Limb (tissue), 2 donors: ENCODE measurements at regions not wholly inside any gene's neighbourhood (a gene's known extent, or its start where the extent isn't known, plus 50 kb on each side); places are given as distances from the start of the nearest gene placed in this dataset.

Experiments used
- DNase-seq, 2 donors: peaks; one replicate each; pipeline ENCODE4 v3.0.0-alpha.2; 2016; ENCODE audit errors: extremely low spot score in 2 of 2

DNA sequence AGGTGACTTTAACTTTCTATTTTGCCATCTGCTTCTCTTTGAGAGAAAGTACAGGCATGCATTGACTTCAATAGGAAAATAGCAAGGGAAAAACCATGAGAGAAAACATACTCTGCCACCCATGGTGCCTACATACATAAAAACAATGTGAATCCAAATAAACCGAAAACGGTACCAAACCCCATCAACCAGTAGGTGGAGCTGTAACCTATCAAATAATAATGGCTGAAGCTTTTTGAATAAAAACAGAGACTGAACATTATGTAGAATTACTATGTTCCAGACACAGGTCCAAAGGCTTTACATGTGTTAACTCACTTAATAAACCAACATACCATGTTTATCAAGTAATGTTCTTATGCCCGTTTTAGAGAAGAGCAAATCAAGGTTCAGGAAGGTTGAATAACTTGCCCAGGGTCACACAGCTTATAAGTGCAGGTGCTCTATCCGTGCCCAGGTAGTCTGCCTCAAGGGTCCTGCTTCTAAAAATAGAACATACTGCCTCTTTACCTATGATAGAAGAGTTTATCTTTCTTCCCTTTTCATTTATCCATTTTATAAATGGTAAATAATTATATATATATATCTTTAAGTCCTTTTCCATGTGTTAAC lies 293.9 kb upstream of the SYT4 start:
- DNase-seq, result peak; percentile 36 to 80

- DNase-seq, result no peak
These were observed 294.9 kb upstream of the SYT4 start for GRCh38 chr18:43572163-43572562.

DNA sequence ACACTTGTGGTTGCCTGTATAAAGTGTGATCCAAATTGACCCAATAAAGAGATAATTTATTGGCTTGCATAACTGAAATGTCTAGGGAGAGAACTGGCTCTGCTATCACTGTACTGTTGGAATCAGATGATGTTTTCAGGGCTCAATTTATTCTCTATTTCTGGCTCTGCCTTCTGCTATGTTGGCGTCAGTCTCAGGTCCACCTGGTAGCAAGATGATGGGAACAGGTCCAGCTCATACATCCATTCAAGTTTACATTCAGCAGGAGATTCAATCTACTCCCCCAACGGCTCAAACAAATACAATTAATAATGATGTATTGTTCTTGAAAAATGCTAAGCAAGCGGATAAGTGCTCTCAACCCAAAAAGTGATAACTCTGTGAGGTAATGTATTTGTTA lies 297.7 kb upstream of the SYT4 start:
- no peak for DNase-seq

DNA sequence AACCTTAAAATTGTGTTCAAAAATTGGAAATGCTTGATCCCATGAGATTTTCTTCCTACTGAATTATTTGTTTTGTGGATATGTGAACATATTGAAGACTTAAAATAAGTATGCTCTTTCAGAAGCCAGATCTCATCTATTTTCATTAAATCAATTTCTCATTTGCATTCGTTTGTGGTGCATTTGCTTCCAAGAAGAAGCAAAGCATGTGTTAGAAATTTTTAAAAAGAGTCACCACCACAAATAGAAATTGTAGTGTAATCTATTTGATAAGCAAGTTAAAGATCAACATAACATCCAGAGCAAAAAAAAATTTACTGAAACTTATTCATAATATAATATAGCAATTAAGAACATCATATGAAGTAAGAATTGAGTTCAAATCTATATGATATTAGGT lies 300.9 kb upstream of the SYT4 start:
- DNase-seq, result no peak

GRCh38 chr18:43578706-43579105 lies 301.4 kb upstream of the SYT4 start:
- DNase-seq, result no peak

DNA sequence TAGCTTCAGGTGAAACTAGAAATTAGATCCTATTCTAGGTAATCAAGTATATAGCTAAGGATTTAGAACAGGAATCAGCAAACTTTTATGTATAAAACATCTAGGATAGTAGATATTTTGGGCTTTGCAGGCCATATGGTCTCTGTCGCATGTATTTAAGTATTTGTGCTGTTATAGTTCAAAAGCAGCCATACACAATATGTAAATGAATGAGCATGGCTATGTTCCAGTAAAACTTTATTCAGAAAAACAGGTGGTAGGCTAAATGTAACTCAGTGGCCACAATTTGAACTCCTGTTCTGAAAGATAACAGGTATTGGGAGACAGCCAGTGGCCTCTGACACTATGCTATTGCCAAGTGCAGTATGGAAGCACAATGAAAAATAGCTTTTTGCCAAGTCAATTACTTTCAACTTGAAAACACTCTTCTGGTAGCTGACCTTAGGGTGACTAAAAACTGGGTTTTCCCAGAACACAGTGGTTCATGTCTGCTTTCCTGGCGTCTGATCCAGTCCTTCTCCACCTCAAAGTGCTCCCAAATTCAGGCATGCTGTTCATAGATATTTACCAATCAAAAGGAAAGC lies 304.7 kb upstream of the SYT4 start:
- no peak for DNase-seq

DNA sequence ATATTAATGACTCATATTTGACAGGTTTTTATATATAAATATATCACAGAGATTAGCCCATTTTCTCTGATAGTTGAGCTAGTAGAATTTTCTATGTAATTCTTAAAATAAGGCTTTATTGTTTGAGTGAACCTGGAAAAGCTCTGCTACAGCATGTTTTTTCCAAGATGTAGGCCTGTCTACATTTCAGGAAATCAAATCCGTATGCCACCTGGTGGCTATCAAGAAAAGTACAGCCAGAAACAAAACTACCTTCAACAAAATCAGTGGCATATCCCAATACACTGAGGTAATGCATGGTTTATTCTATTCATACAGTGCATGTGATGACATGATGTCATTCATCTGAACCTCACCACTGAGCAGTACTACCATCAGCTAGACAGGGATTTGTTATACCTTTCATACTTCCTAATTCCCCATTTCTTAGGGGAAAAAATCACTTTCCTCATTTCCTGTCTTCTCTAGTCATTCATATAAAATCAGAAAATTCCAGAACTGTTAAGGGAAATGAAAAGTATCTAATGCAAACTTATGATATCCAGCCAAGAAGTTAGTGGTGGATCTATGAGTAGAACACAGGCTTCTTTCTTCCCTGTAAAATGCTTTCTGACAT lies 310.4 kb upstream of the SYT4 start:
- DNase-seq, result peak in 1 of 2 donors; percentile 78

GRCh38 chr18:43588838-43589237 lies 311.5 kb upstream of the SYT4 start:
- DNase-seq, result no peak

- DNase-seq, result no peak
These were observed 312.4 kb upstream of the SYT4 start for GRCh38 chr18:43589611-43590151.

DNA sequence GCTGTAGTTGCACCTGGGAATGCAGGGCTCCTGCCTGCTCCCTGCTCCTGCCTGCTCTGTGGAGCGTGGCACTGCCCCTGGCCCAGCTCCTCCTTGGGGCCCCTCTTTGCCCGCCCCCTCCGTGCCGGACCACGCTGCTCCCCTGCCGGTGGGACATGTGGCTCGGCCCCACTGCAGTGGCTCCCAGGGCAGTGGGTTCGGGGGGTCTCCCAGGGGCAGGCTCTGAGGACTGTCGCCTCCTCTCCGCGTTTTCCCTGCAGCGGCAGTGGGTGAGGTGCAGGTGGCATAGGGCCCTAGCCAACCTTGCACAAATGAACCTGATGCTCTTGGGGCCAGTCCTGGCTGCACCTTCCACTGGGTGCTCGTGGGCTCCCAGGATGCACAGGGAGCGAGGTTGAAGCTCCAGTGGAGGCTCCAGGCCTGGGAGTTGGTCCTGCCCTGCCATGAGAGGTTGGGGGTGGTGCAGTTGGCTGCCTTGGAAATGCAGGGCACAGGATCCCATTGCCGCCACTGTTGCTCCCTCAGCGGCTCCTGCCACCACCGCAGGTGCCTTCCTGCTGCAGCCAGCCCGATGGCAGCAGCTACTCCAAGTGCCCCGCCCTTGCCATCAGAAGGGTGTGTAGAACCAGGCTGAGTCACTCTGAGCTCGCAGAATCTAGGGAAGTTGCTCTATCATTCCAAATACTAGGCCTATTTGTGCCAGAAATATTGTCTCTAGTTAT lies 313.1 kb upstream of the SYT4 start:
- no peak for DNase-seq

DNA sequence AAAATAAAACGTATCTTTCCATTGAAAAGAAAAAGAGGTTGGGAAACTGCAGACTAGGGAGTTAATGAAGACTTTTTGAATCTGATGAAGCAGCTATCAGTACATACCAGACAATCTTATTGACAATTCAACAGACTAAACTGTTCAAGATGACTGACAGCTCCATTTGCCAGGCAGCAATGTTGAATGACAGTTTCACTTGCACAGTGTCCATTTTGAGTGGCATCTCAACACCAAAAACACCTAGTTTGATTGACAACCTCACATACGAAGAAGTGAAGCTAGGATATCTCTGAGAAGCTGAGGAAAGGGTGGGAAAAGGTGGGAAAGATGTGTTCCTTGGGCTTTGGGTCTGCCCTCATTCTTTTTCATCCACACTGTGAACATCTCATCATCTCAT lies 315.0 kb upstream of the SYT4 start:
- DNase-seq, result no peak

GRCh38 chr18:43596105-43596712 lies 318.9 kb upstream of the SYT4 start:
- DNase-seq, result peak in 1 of 2 donors; percentile 73

DNA sequence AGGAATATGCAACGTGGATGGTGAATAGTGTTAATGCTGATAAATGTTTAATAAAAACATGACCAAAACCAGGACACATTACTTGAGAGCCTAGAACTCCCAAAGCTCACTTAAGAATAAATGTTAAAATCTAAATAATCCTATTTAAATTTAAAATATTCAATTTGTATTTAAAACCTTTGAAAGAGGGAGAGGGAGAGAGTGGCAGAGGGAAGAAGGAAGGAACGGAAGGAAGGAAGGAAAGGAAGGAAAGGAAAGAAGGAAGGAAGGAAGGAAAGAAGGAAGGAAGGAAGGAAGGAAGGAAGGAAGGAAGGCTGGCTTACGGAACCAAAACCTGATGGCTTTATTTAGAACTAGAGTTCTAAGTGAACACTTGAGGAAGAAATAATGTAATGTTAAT lies 324.1 kb upstream of the SYT4 start:
- DNase-seq, result no peak

DNA sequence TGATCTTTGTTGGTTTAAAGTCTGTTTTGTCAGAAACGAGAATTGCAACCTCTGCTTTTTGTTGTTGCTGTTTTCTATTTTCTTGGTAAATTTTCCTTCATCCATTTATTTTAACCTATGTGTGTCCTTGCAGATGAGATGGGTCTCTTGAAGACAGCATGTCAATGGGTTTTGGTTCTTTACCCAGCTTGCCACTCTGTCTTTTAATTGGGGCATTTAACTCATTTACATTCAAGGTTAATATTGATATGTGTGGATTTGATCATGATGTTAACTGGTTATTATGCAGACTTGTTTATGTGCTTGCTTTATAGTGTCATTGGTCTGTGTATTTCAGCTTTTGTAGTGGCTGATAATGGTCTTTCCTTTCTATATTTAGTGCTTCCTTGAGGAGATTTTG lies 327.9 kb upstream of the SYT4 start:
- no peak for DNase-seq

- DNase-seq, result no peak
These were observed 329.5 kb upstream of the SYT4 start for GRCh38 chr18:43606795-43607194.

- DNase-seq, result peak in 1 of 2 donors; percentile 59
These were observed 343.6 kb upstream of the SYT4 start for GRCh38 chr18:43620936-43621335.

- DNase-seq, result no peak
These were observed 344.7 kb upstream of the SYT4 start for GRCh38 chr18:43622024-43622423.

DNA sequence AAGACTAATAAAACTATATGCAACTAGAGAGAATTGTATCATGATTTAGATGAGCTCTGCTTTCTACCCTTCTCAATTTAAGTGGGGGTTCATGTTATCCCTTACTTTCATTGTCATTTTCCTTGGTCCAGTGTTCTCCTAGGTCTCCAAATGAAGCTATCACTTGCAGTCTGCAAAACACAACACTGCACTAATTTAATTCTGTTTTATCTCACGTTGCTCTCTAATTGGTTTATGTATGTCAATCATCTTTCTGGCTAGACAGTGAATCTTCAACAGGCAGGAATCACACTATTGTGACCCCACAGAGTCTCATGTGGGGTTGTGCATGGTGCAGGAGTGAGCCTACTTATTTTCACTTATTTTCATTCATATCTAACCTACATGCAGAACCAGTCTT lies 348.3 kb upstream of the SYT4 start:
- DNase-seq, result no peak

DNA sequence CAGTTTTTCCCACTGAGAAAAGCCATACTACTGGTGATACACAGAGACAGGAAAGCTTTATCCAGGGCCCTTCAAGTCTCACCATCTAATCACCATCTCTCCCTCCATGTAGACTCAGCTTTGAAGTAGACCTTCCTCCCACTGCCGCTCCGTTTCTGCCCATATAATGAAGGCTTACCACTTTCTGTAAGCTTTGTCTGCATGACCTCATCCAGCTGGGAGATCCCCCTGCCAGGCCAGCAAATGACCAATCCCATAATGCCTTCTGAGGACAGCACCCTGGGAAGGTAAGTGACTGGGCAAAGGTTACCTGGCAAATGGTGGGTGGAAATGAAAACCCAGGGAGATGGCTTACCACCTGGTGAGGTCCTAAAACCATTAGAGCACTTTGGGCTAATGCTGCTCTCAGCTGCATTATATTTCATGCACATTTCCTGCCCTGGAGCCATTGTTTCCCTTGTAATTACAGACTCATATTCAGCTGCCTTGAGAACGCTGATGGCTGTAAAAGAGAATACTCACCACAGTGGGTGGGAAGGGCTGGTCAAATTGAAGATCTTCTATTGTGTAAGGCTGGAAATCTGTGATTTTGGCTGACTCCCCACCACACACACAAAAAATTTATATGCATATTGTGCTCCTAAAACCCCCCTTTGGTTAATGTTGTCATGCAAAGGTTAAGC lies 350.7 kb upstream of the SYT4 start:
- DNase-seq, result no peak

DNA sequence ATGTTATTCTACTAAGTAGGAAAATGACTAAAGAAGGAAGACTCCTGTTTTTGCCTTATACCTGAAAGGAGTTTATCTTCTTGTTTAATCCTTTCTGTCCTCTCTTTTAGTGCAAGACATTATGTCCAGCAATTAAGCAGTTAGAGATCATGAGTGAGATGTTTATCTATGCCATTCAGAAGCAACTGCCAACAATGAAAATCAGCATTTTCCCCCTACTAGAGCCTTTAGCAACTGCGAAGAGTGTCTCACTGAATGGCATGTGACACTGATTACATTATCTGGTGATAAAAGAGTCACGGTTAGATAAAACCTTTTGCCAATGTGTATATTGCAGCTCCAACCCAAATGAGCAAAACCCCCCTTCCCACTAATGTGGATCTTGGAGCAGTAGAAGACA lies 357.7 kb upstream of the SYT4 start:
- DNase-seq, result no peak

- DNase-seq, result no peak
These were observed 358.1 kb upstream of the SYT4 start for GRCh38 chr18:43635397-43635796.
